HL-60 (cell line): ENCODE measurements at regions not wholly inside any gene's neighbourhood (a gene's known extent, or its start where the extent isn't known, plus 50 kb on each side); places are given as distances from the start of the nearest gene placed in this dataset.

Experiments
- DNase-seq, 2 experiments: peaks; one replicate each; pipeline ENCODE4 v3.0.0-alpha.2; 2010 to 2020; ENCODE audit warnings: low read depth in 1 of 2, low spot score in 1 of 2
- H3K27ac ChIP-seq: fragments of 250-450 bp; sonication (Bioruptor Pico); replicated peaks from 2 replicates; pipeline ENCODE4 v1.5.1; 2020; ENCODE audit warnings: mild to moderate bottlenecking, moderate library complexity
- H3K27me3 ChIP-seq: fragments of 250-450 bp; sonication (Bioruptor Pico); 2 replicates; pipeline ENCODE4 v1.5.1; 2021; ENCODE audit warnings: mild to moderate bottlenecking, moderate library complexity; ENCODE audit not compliant: insufficient read depth, poor library complexity, severe bottlenecking
- H3K4me3 ChIP-seq: replicated peaks from 2 replicates; pipeline ENCODE4 v1.5.1; 2011; ENCODE audit warnings: mild to moderate bottlenecking, control low read depth, low read length; ENCODE audit not compliant: insufficient read depth
- CTCF ChIP-seq: IDR thresholded peaks from one replicate; pipeline ENCODE4 v1.5.1; 2011; ENCODE audit warnings: low read length, control low read depth, inconsistent platforms; ENCODE audit not compliant: insufficient read depth
- GABPA ChIP-seq: IDR thresholded peaks from 2 replicates; pipeline ENCODE4 v1.6.1; 2012; ENCODE audit warnings: low read depth
- POLR2AphosphoS5 ChIP-seq: IDR thresholded peaks from 2 replicates; pipeline ENCODE4 v1.6.1; 2012; ENCODE audit warnings: low read depth
- REST ChIP-seq: IDR thresholded peaks from 2 replicates; pipeline ENCODE4 v1.6.1; 2012; ENCODE audit warnings: low read depth; ENCODE audit not compliant: insufficient replicate concordance
- SPI1 ChIP-seq: IDR thresholded peaks from 2 replicates; pipeline ENCODE4 v1.6.1; 2012; ENCODE audit warnings: low read depth, mild to moderate bottlenecking, borderline replicate concordance

GRCh38 chr15:61441891-61442290 lies 212.8 kb upstream of the RORA start:
- no peak overlapping the region for H3K4me3 ChIP-seq
- no peak for DNase-seq
- no peak overlapping the region for H3K27ac ChIP-seq
- TF ChIP-seq POLR2AphosphoS5 (no peak), CTCF (no peak), GABPA (no peak)
- H3K27me3 ChIP-seq = no peaks in the 10 kb centered on the region

GRCh38 chr15:61426466-61426865 lies 197.4 kb upstream of the RORA start:
- TF ChIP-seq POLR2AphosphoS5 = no peak
- TF ChIP-seq SPI1 = 0 out of 2 replicates have a peak, but pooled peaks have one; percentile 13

GRCh38 chr15:61425934-61426333 lies 196.8 kb upstream of the RORA start:
- Histone ChIP-seq H3K4me3 (no peak overlapping the region), H3K27ac (no peak overlapping the region), H3K27me3 (no peaks in the 10 kb centered on the region)
- TF ChIP-seq REST (no peak), GABPA (no peak), POLR2AphosphoS5 (no peak), CTCF (no peak), SPI1 (no peak)
- DNase-seq = no peak

More at GRCh38 chr15:61426466-61426865, 197.4 kb upstream of the RORA start:
- H3K27me3 ChIP-seq = no peaks in the 10 kb centered on the region
- H3K4me3 ChIP-seq = no peak overlapping the region
- H3K27ac ChIP-seq = no peak overlapping the region
- DNase-seq = peak in 1 of 2 experiments; percentile 1

- DNase-seq = no peak
- H3K27ac ChIP-seq = no peak overlapping the region
- H3K4me3 ChIP-seq = no peak overlapping the region
- H3K27me3 ChIP-seq = no peaks in the 10 kb centered on the region
- no peak for TF ChIP-seq POLR2AphosphoS5
- TF ChIP-seq SPI1 = no peak
- no peak for TF ChIP-seq REST
- TF ChIP-seq GABPA = no peak
- TF ChIP-seq CTCF = no peak
Observed at GRCh38 chr15:61422773-61423172, 193.7 kb upstream of the RORA start.
